Keratinocyte (primary cell): ENCODE measurements at regions not wholly inside any gene's neighbourhood (a gene's known extent, or its start where the extent isn't known, plus 50 kb on each side); places are given as distances from the start of the nearest gene placed in this dataset.

ENCODE experiments used
- DNase-seq: peaks from one replicate; pipeline ENCODE4 v3.0.0-alpha.2; 2011; ENCODE audit warnings: low read depth, missing footprints, low spot score
- FAIRE-seq: peaks from 2 replicates; lab custom pipeline; 2011; peaks lifted over from hg19 to GRCh38; lab: Jason Lieb, UNC
- H2AFZ ChIP-seq: 2 replicates; pipeline ENCODE4 v1.6.0; 2012; ENCODE audit warnings: low read length, control low read depth, inconsistent platforms; ENCODE audit not compliant: control insufficient read depth
- H3K27ac ChIP-seq: 2 replicates; pipeline ENCODE4 v1.5.1; 2011; ENCODE audit warnings: low read length; ENCODE audit not compliant: control insufficient read depth, insufficient read depth
- H3K27me3 ChIP-seq: 3 replicates; pipeline ENCODE4 v1.6.0; 2011; ENCODE audit warnings: low read length; ENCODE audit not compliant: control insufficient read depth, insufficient read depth; ENCODE audit errors: extremely low read depth
- H3K36me3 ChIP-seq, 2 experiments: 2 replicates in 1 of 2; 3 replicates in 1 of 2; pipeline ENCODE4 v1.5.1; 2011; ENCODE audit warnings: low read length in 2 of 2, mild to moderate bottlenecking in 1 of 2; ENCODE audit not compliant: control insufficient read depth in 2 of 2, insufficient read depth in 2 of 2; ENCODE audit errors: extremely low read depth in 1 of 2
- H3K4me1 ChIP-seq: 3 replicates; pipeline ENCODE4 v1.5.1; 2011; ENCODE audit warnings: low read length; ENCODE audit not compliant: control insufficient read depth, insufficient read depth; ENCODE audit errors: extremely low read depth
- H3K4me2 ChIP-seq: 3 replicates; pipeline ENCODE4 v1.6.0; 2011; ENCODE audit warnings: low read depth, low read length; ENCODE audit not compliant: control insufficient read depth, insufficient read depth; ENCODE audit errors: extremely low read depth
- H3K4me3 ChIP-seq, 3 experiments: fragments of 200-600 bp in 1 of 3; sonication (generic) in 1 of 3; 2 replicates in 2 of 3; 3 replicates in 1 of 3; pipeline ENCODE4 v1.5.1; 2011 to 2016; ENCODE audit warnings: low read length in 3 of 3, mild to moderate bottlenecking in 3 of 3, control low read depth in 2 of 3, inconsistent platforms in 1 of 3, low read depth in 1 of 3, mixed read lengths in 1 of 3, mixed run types in 1 of 3, moderate library complexity in 1 of 3; ENCODE audit not compliant: control insufficient read depth in 2 of 3, insufficient read depth in 2 of 3; ENCODE audit errors: extremely low read depth in 1 of 3
- H3K79me2 ChIP-seq: 2 replicates; pipeline ENCODE4 v1.6.0; 2012; ENCODE audit warnings: low read length; ENCODE audit not compliant: control insufficient read depth, insufficient read depth
- H3K9ac ChIP-seq: 3 replicates; pipeline ENCODE4 v1.6.0; 2011; ENCODE audit warnings: low read length; ENCODE audit not compliant: control insufficient read depth, insufficient read depth; ENCODE audit errors: extremely low read depth
- H3K9me1 ChIP-seq: 3 replicates; pipeline ENCODE4 v1.6.0; 2011; ENCODE audit warnings: low read length; ENCODE audit not compliant: control insufficient read depth, insufficient read depth; ENCODE audit errors: extremely low read depth
- H3K9me3 ChIP-seq: 2 replicates; pipeline ENCODE4 v1.5.1; 2012; ENCODE audit warnings: low read depth, low read length; ENCODE audit not compliant: control insufficient read depth
- H4K20me1 ChIP-seq: 3 replicates; pipeline ENCODE4 v1.6.0; 2011; ENCODE audit warnings: low read length; ENCODE audit not compliant: control insufficient read depth, insufficient read depth; ENCODE audit errors: extremely low read depth
- EZH2 ChIP-seq: IDR thresholded peaks from one replicate; pipeline ENCODE4 v1.6.1; 2012; ENCODE audit warnings: inconsistent platforms, mild to moderate bottlenecking, low read length, moderate library complexity
- dilution Hi-C: fragments of 300-500 bp; cut with MboI; formaldehyde crosslinking; loops from one replicate; pipeline ENCODE4 v1.7.0; 2020; ENCODE audit warnings: low sequenced_read_pairs; ENCODE audit not compliant: extremely low pct_ligation_motif_present
- TF ChIP-seq, protein P1 (sequence below), 3 experiments: IDR thresholded peaks in 1 of 3; conservative IDR thresholded peaks in 1 of 3; optimal IDR thresholded peaks in 1 of 3; 2 replicates in 2 of 3; 3 replicates in 1 of 3; pipeline versions ENCODE3 to v1.5.1; 2011; ENCODE audit warnings: low read length in 3 of 3, mild to moderate bottlenecking in 3 of 3, moderate library complexity in 2 of 3, control low read depth in 1 of 3, inconsistent platforms in 1 of 3; ENCODE audit not compliant: insufficient read depth in 2 of 3; ENCODE audit errors: extremely low read depth in 1 of 3

DNA sequence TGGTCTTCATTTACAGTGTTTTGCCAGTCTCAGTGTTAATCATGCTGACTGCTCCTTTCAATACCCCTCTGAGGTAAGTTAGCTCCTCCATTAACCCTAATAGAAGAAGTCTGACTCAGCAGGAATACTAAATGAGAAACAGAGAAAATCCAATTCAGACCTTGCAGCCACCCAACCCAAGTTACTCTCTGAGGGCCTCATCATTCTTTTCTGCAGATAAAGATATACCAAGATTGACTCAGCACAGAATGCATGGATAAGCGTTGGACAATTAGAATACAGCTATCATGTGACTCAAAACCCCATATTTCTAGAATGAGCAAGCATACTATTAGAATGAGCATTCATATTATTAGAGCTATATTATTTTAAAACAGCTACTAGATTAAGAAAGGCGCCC lies 389.1 kb upstream of the SGO1 start:
- H3K9ac ChIP-seq: no peak overlapping the region
- H4K20me1 ChIP-seq: no peaks in the 10 kb centered on the region
- no peaks in the 10 kb centered on the region for H3K79me2 ChIP-seq
- H3K4me2 ChIP-seq: no peak overlapping the region
- no peak overlapping the region for H3K4me3 ChIP-seq
- H2AFZ ChIP-seq: no peak overlapping the region
- H3K4me1 ChIP-seq: no peaks in the 10 kb centered on the region
- dilution Hi-C loops: no loop called here
- no peak for TF ChIP-seq EZH2
- TF ChIP-seq, protein P1, sequence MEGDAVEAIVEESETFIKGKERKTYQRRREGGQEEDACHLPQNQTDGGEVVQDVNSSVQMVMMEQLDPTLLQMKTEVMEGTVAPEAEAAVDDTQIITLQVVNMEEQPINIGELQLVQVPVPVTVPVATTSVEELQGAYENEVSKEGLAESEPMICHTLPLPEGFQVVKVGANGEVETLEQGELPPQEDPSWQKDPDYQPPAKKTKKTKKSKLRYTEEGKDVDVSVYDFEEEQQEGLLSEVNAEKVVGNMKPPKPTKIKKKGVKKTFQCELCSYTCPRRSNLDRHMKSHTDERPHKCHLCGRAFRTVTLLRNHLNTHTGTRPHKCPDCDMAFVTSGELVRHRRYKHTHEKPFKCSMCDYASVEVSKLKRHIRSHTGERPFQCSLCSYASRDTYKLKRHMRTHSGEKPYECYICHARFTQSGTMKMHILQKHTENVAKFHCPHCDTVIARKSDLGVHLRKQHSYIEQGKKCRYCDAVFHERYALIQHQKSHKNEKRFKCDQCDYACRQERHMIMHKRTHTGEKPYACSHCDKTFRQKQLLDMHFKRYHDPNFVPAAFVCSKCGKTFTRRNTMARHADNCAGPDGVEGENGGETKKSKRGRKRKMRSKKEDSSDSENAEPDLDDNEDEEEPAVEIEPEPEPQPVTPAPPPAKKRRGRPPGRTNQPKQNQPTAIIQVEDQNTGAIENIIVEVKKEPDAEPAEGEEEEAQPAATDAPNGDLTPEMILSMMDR (optimal IDR thresholded peaks at IDR 0.05 in 1 of 3, IDR thresholded peaks at IDR 0.05 in 1 of 3, conservative IDR thresholded peaks at IDR 0.05 in 1 of 3; ENCODE audit: extremely low read depth in 1 of 3, insufficient read depth in 2 of 3, low read length in 3 of 3): no peak
- FAIRE-seq (no peak), DNase-seq (no peak)
- H3K9me3 ChIP-seq: no peaks in the 10 kb centered on the region
- no peak overlapping the region for H3K27ac ChIP-seq
- H3K36me3 ChIP-seq: no peaks in the 10 kb centered on the region
- no peaks in the 10 kb centered on the region for H3K27me3 ChIP-seq
- no peaks in the 10 kb centered on the region for H3K9me1 ChIP-seq

DNA sequence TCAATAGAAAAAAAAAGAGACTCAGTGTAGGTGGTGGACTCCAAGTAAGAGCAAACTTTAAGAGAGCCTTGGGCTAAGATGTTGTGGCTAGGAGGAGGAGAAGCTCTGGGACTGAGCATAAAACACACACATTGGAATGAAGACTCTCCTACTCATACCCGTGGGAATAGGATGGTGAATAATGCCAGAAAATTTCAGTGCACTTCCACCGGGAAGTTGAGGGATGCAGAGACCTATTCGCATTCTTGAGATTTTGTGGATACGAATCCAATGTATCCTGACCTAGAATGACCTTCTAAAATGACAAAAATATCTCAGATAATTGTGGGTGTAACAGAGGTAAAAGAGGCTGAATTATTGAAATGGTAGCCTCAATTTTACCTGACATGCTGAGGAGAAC lies 388.7 kb upstream of the SGO1 start:
- no peaks in the 10 kb centered on the region for H3K9me3 ChIP-seq
- no peaks in the 10 kb centered on the region for H3K36me3 ChIP-seq
- no peak overlapping the region for H3K4me2 ChIP-seq
- H3K9ac ChIP-seq: no peak overlapping the region
- FAIRE-seq (no peak), DNase-seq (no peak)
- H3K4me1 ChIP-seq: no peaks in the 10 kb centered on the region
- H3K4me3 ChIP-seq: no peak overlapping the region
- dilution Hi-C loops: no loop called here
- TF ChIP-seq EZH2: no peak
- TF ChIP-seq, protein P1 (optimal IDR thresholded peaks at IDR 0.05 in 1 of 3, IDR thresholded peaks at IDR 0.05 in 1 of 3, conservative IDR thresholded peaks at IDR 0.05 in 1 of 3; ENCODE audit: extremely low read depth in 1 of 3, insufficient read depth in 2 of 3, low read length in 3 of 3): no peak
- no peaks in the 10 kb centered on the region for H3K27me3 ChIP-seq
- no peaks in the 10 kb centered on the region for H3K9me1 ChIP-seq
- no peaks in the 10 kb centered on the region for H4K20me1 ChIP-seq
- no peak overlapping the region for H2AFZ ChIP-seq
- H3K27ac ChIP-seq: no peak overlapping the region
- no peaks in the 10 kb centered on the region for H3K79me2 ChIP-seq
